ENCODE measurements at regions not wholly inside any gene's neighbourhood (a gene's known extent, or its start where the extent isn't known, plus 50 kb on each side); places are given as distances from the start of the nearest gene placed in this dataset.
A peak's percentile ranks its signal among the peaks of the same experiment; 100 is the strongest.

GRCh38 chr16:49929626-49930025 lies 73.7 kb upstream of the ZNF423 start:
- Mint-ChIP-seq H3K9me3 (no peaks in the 10 kb centered on the region), H3K27me3 (ENCODE audit: low read depth in 3 of 3) (peaks cover 0 to 6% (median 3%) of the 10 kb centered on the region in 3 donors), H3K36me3 (no peaks in the 10 kb centered on the region), H3K4me3 (no peak overlapping the region), H3K4me1 (no peaks in the 10 kb centered on the region), H3K27ac (no peak overlapping the region)
- no peak for DNase-seq

- no peaks in the 10 kb centered on the region for H3K9me3 Mint-ChIP-seq
- H3K27ac Mint-ChIP-seq = no peak overlapping the region
- no peaks in the 10 kb centered on the region for H3K36me3 Mint-ChIP-seq
- H3K4me3 Mint-ChIP-seq = no peak overlapping the region
- DNase-seq = no peak
- peaks cover 0 to 3% (median 3%) of the 10 kb centered on the region in 3 donors for H3K27me3 Mint-ChIP-seq (ENCODE audit: low read depth in 3 of 3)
- no peaks in the 10 kb centered on the region for H3K4me1 Mint-ChIP-seq
These were observed 74.9 kb upstream of the ZNF423 start for GRCh38 chr16:49930841-49931240.

- Mint-ChIP-seq H3K4me3 (no peak overlapping the region), H3K9me3 (no peaks in the 10 kb centered on the region), H3K27me3 (ENCODE audit: low read depth in 3 of 3) (peaks cover 0 to 3% (median 3%) of the 10 kb centered on the region in 3 donors), H3K4me1 (no peaks in the 10 kb centered on the region), H3K27ac (no peak overlapping the region), H3K36me3 (no peaks in the 10 kb centered on the region)
- no peak for DNase-seq
These were observed 75.4 kb upstream of the ZNF423 start for GRCh38 chr16:49931266-49931665.

- H3K36me3 Mint-ChIP-seq = no peaks in the 10 kb centered on the region
- no peaks in the 10 kb centered on the region for H3K9me3 Mint-ChIP-seq
- H3K27ac Mint-ChIP-seq = no peak overlapping the region
- no peaks in the 10 kb centered on the region for H3K4me1 Mint-ChIP-seq
- no peak overlapping the region for H3K4me3 Mint-ChIP-seq
- H3K27me3 Mint-ChIP-seq (ENCODE audit: low read depth in 3 of 3) = peaks cover 0 to 3% (median 2%) of the 10 kb centered on the region in 3 donors
- no peak for DNase-seq
These were observed 76.0 kb upstream of the ZNF423 start for GRCh38 chr16:49931916-49932315.

- Mint-ChIP-seq H3K4me3 (no peak overlapping the region), H3K27ac (no peak overlapping the region), H3K9me3 (no peaks in the 10 kb centered on the region), H3K36me3 (no peaks in the 10 kb centered on the region), H3K27me3 (ENCODE audit: low read depth in 3 of 3) (peaks cover 0 to 5% (median 0%) of the 10 kb centered on the region in 3 donors), H3K4me1 (no peaks in the 10 kb centered on the region)
- DNase-seq = no peak
These were observed 76.5 kb upstream of the ZNF423 start for GRCh38 chr16:49932434-49932833.

GRCh38 chr16:49932946-49933345 lies 77.0 kb upstream of the ZNF423 start:
- Mint-ChIP-seq H3K36me3 (no peaks in the 10 kb centered on the region), H3K9me3 (no peaks in the 10 kb centered on the region), H3K27ac (no peak overlapping the region), H3K27me3 (ENCODE audit: low read depth in 3 of 3) (peaks cover 0 to 5% (median 0%) of the 10 kb centered on the region in 3 donors), H3K4me3 (no peak overlapping the region), H3K4me1 (no peaks in the 10 kb centered on the region)
- DNase-seq = no peak

- no peaks in the 10 kb centered on the region for H3K4me1 Mint-ChIP-seq
- no peaks in the 10 kb centered on the region for H3K36me3 Mint-ChIP-seq
- H3K4me3 Mint-ChIP-seq = no peak overlapping the region
- H3K9me3 Mint-ChIP-seq = no peaks in the 10 kb centered on the region
- no peak overlapping the region for H3K27ac Mint-ChIP-seq
- DNase-seq = no peak
- peaks cover 0 to 6% (median 1%) of the 10 kb centered on the region in 3 donors for H3K27me3 Mint-ChIP-seq (ENCODE audit: low read depth in 3 of 3)
These were observed 80.9 kb upstream of the ZNF423 start for GRCh38 chr16:49936791-49937190.

- no peaks in the 10 kb centered on the region for H3K36me3 Mint-ChIP-seq
- H3K27me3 Mint-ChIP-seq (ENCODE audit: low read depth in 3 of 3) = peaks cover 3 to 8% (median 3%) of the 10 kb centered on the region in 3 donors
- no peak for DNase-seq
- no peaks in the 10 kb centered on the region for H3K4me1 Mint-ChIP-seq
- H3K4me3 Mint-ChIP-seq = no peak overlapping the region
- H3K27ac Mint-ChIP-seq = no peak overlapping the region
- H3K9me3 Mint-ChIP-seq = no peaks in the 10 kb centered on the region
These were observed 82.0 kb upstream of the ZNF423 start for GRCh38 chr16:49937886-49938285.

- H3K4me1 Mint-ChIP-seq = no peaks in the 10 kb centered on the region
- no peak for DNase-seq
- H3K27ac Mint-ChIP-seq = no peak overlapping the region
- H3K27me3 Mint-ChIP-seq (ENCODE audit: low read depth in 3 of 3) = peaks cover 3 to 14% (median 3%) of the 10 kb centered on the region in 3 donors
- H3K4me3 Mint-ChIP-seq = no peak overlapping the region
- no peaks in the 10 kb centered on the region for H3K36me3 Mint-ChIP-seq
- H3K9me3 Mint-ChIP-seq = no peaks in the 10 kb centered on the region
These were observed 83.6 kb upstream of the ZNF423 start for GRCh38 chr16:49939495-49939894.

GRCh38 chr16:49940464-49941224 lies 84.4 kb upstream of the CNEP1R1 start:
- Mint-ChIP-seq H3K9me3 (no peaks in the 10 kb centered on the region), H3K4me1 (no peaks in the 10 kb centered on the region), H3K4me3 (no peak overlapping the region), H3K36me3 (no peaks in the 10 kb centered on the region), H3K27me3 (ENCODE audit: low read depth in 3 of 3) (peaks cover 3 to 14% (median 4%) of the 10 kb centered on the region in 3 donors), H3K27ac (no peak overlapping the region)
- no peak for DNase-seq

GRCh38 chr16:49944221-49944620 lies 80.8 kb upstream of the CNEP1R1 start:
- no peak for DNase-seq
- Mint-ChIP-seq H3K4me3 (no peak overlapping the region), H3K9me3 (no peaks in the 10 kb centered on the region), H3K27ac (no peak overlapping the region), H3K36me3 (no peaks in the 10 kb centered on the region), H3K4me1 (no peaks in the 10 kb centered on the region), H3K27me3 (ENCODE audit: low read depth in 3 of 3) (peaks cover 3 to 15% (median 7%) of the 10 kb centered on the region in 3 donors)

- DNase-seq = no peak
- Mint-ChIP-seq H3K4me1 (no peaks in the 10 kb centered on the region), H3K27me3 (ENCODE audit: low read depth in 3 of 3) (peaks cover 4 to 10% (median 7%) of the 10 kb centered on the region in 3 donors), H3K9me3 (no peaks in the 10 kb centered on the region), H3K27ac (peak overlapping the region in 1 of 6 donors; percentile 46), H3K4me3 (no peak overlapping the region), H3K36me3 (no peaks in the 10 kb centered on the region)
These were observed 76.9 kb upstream of the CNEP1R1 start for GRCh38 chr16:49947907-49948678.

- peaks cover 5 to 7% (median 7%) of the 10 kb centered on the region in 3 donors for H3K27me3 Mint-ChIP-seq (ENCODE audit: low read depth in 3 of 3)
These were observed 73.3 kb upstream of the CNEP1R1 start for GRCh38 chr16:49951574-49952195.

GRCh38 chr16:49952386-49952785 lies 72.6 kb upstream of the CNEP1R1 start:
- H3K27me3 Mint-ChIP-seq (ENCODE audit: low read depth in 3 of 3) = peaks cover 5 to 7% (median 7%) of the 10 kb centered on the region in 3 donors
- no peaks in the 10 kb centered on the region for H3K36me3 Mint-ChIP-seq
- H3K9me3 Mint-ChIP-seq = no peaks in the 10 kb centered on the region
- H3K27ac Mint-ChIP-seq = no peak overlapping the region
- DNase-seq = no peak
- H3K4me3 Mint-ChIP-seq = no peak overlapping the region
- no peaks in the 10 kb centered on the region for H3K4me1 Mint-ChIP-seq

More at GRCh38 chr16:49951574-49952195, 73.3 kb upstream of the CNEP1R1 start:
- Mint-ChIP-seq H3K27ac (no peak overlapping the region), H3K36me3 (no peaks in the 10 kb centered on the region), H3K4me3 (no peak overlapping the region), H3K4me1 (no peaks in the 10 kb centered on the region), H3K9me3 (no peaks in the 10 kb centered on the region)
- no peak for DNase-seq
